Keratinocyte (primary cell): ENCODE measurements at regions not wholly inside any gene's neighbourhood (a gene's known extent, or its start where the extent isn't known, plus 50 kb on each side); places are given as distances from the start of the nearest gene placed in this dataset.

Experiments used
- DNase-seq: peaks from one replicate; pipeline ENCODE4 v3.0.0-alpha.2; 2011; ENCODE audit warnings: low read depth, missing footprints, low spot score
- FAIRE-seq: peaks from 2 replicates; lab custom pipeline; 2011; peaks lifted over from hg19 to GRCh38; lab: Jason Lieb, UNC
- H2AFZ ChIP-seq: 2 replicates; pipeline ENCODE4 v1.6.0; 2012; ENCODE audit warnings: low read length, control low read depth, inconsistent platforms; ENCODE audit not compliant: control insufficient read depth
- H3K27ac ChIP-seq: 2 replicates; pipeline ENCODE4 v1.5.1; 2011; ENCODE audit warnings: low read length; ENCODE audit not compliant: control insufficient read depth, insufficient read depth
- H3K27me3 ChIP-seq: 3 replicates; pipeline ENCODE4 v1.6.0; 2011; ENCODE audit warnings: low read length; ENCODE audit not compliant: control insufficient read depth, insufficient read depth; ENCODE audit errors: extremely low read depth
- H3K36me3 ChIP-seq, 2 experiments: 2 replicates in 1 of 2; 3 replicates in 1 of 2; pipeline ENCODE4 v1.5.1; 2011; ENCODE audit warnings: low read length in 2 of 2, mild to moderate bottlenecking in 1 of 2; ENCODE audit not compliant: control insufficient read depth in 2 of 2, insufficient read depth in 2 of 2; ENCODE audit errors: extremely low read depth in 1 of 2
- H3K4me1 ChIP-seq: 3 replicates; pipeline ENCODE4 v1.5.1; 2011; ENCODE audit warnings: low read length; ENCODE audit not compliant: control insufficient read depth, insufficient read depth; ENCODE audit errors: extremely low read depth
- H3K4me2 ChIP-seq: 3 replicates; pipeline ENCODE4 v1.6.0; 2011; ENCODE audit warnings: low read depth, low read length; ENCODE audit not compliant: control insufficient read depth, insufficient read depth; ENCODE audit errors: extremely low read depth
- H3K4me3 ChIP-seq, 3 experiments: fragments of 200-600 bp in 1 of 3; sonication (generic) in 1 of 3; 2 replicates in 2 of 3; 3 replicates in 1 of 3; pipeline ENCODE4 v1.5.1; 2011 to 2016; ENCODE audit warnings: low read length in 3 of 3, mild to moderate bottlenecking in 3 of 3, control low read depth in 2 of 3, inconsistent platforms in 1 of 3, low read depth in 1 of 3, mixed read lengths in 1 of 3, mixed run types in 1 of 3, moderate library complexity in 1 of 3; ENCODE audit not compliant: control insufficient read depth in 2 of 3, insufficient read depth in 2 of 3; ENCODE audit errors: extremely low read depth in 1 of 3
- H3K79me2 ChIP-seq: 2 replicates; pipeline ENCODE4 v1.6.0; 2012; ENCODE audit warnings: low read length; ENCODE audit not compliant: control insufficient read depth, insufficient read depth
- H3K9ac ChIP-seq: 3 replicates; pipeline ENCODE4 v1.6.0; 2011; ENCODE audit warnings: low read length; ENCODE audit not compliant: control insufficient read depth, insufficient read depth; ENCODE audit errors: extremely low read depth
- H3K9me1 ChIP-seq: 3 replicates; pipeline ENCODE4 v1.6.0; 2011; ENCODE audit warnings: low read length; ENCODE audit not compliant: control insufficient read depth, insufficient read depth; ENCODE audit errors: extremely low read depth
- H3K9me3 ChIP-seq: 2 replicates; pipeline ENCODE4 v1.5.1; 2012; ENCODE audit warnings: low read depth, low read length; ENCODE audit not compliant: control insufficient read depth
- H4K20me1 ChIP-seq: 3 replicates; pipeline ENCODE4 v1.6.0; 2011; ENCODE audit warnings: low read length; ENCODE audit not compliant: control insufficient read depth, insufficient read depth; ENCODE audit errors: extremely low read depth
- EZH2 ChIP-seq: IDR thresholded peaks from one replicate; pipeline ENCODE4 v1.6.1; 2012; ENCODE audit warnings: inconsistent platforms, mild to moderate bottlenecking, low read length, moderate library complexity
- dilution Hi-C: fragments of 300-500 bp; cut with MboI; formaldehyde crosslinking; loops from one replicate; pipeline ENCODE4 v1.7.0; 2020; ENCODE audit warnings: low sequenced_read_pairs; ENCODE audit not compliant: extremely low pct_ligation_motif_present
- TF ChIP-seq, protein P1 (sequence below), 3 experiments: IDR thresholded peaks in 1 of 3; conservative IDR thresholded peaks in 1 of 3; optimal IDR thresholded peaks in 1 of 3; 2 replicates in 2 of 3; 3 replicates in 1 of 3; pipeline versions ENCODE3 to v1.5.1; 2011; ENCODE audit warnings: low read length in 3 of 3, mild to moderate bottlenecking in 3 of 3, moderate library complexity in 2 of 3, control low read depth in 1 of 3, inconsistent platforms in 1 of 3; ENCODE audit not compliant: insufficient read depth in 2 of 3; ENCODE audit errors: extremely low read depth in 1 of 3

GRCh38 chr1:87239997-87240605, 88.6 kb upstream of the LMO4 start:
- TF ChIP-seq, protein P1, sequence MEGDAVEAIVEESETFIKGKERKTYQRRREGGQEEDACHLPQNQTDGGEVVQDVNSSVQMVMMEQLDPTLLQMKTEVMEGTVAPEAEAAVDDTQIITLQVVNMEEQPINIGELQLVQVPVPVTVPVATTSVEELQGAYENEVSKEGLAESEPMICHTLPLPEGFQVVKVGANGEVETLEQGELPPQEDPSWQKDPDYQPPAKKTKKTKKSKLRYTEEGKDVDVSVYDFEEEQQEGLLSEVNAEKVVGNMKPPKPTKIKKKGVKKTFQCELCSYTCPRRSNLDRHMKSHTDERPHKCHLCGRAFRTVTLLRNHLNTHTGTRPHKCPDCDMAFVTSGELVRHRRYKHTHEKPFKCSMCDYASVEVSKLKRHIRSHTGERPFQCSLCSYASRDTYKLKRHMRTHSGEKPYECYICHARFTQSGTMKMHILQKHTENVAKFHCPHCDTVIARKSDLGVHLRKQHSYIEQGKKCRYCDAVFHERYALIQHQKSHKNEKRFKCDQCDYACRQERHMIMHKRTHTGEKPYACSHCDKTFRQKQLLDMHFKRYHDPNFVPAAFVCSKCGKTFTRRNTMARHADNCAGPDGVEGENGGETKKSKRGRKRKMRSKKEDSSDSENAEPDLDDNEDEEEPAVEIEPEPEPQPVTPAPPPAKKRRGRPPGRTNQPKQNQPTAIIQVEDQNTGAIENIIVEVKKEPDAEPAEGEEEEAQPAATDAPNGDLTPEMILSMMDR (optimal IDR thresholded peaks at IDR 0.05 in 1 of 3, IDR thresholded peaks at IDR 0.05 in 1 of 3, conservative IDR thresholded peaks at IDR 0.05 in 1 of 3; ENCODE audit: extremely low read depth in 1 of 3, insufficient read depth in 2 of 3, low read length in 3 of 3), result no peak
- no peak for TF ChIP-seq EZH2
- no peaks in the 10 kb centered on the region for H3K4me1 ChIP-seq
- H3K4me2 ChIP-seq, result no peak overlapping the region
- no peaks in the 10 kb centered on the region for H3K36me3 ChIP-seq
- no peaks in the 10 kb centered on the region for H3K9me1 ChIP-seq
- H3K9ac ChIP-seq, result no peak overlapping the region
- no peaks in the 10 kb centered on the region for H4K20me1 ChIP-seq
- H3K79me2 ChIP-seq, result no peaks in the 10 kb centered on the region
- H3K9me3 ChIP-seq, result no peaks in the 10 kb centered on the region
- no peak overlapping the region for H3K27ac ChIP-seq
- FAIRE-seq (no peak), DNase-seq (no peak)
- dilution Hi-C loops, result no loop called here
- no peak overlapping the region for H2AFZ ChIP-seq
- H3K4me3 ChIP-seq, result no peak overlapping the region
- no peaks in the 10 kb centered on the region for H3K27me3 ChIP-seq

DNA sequence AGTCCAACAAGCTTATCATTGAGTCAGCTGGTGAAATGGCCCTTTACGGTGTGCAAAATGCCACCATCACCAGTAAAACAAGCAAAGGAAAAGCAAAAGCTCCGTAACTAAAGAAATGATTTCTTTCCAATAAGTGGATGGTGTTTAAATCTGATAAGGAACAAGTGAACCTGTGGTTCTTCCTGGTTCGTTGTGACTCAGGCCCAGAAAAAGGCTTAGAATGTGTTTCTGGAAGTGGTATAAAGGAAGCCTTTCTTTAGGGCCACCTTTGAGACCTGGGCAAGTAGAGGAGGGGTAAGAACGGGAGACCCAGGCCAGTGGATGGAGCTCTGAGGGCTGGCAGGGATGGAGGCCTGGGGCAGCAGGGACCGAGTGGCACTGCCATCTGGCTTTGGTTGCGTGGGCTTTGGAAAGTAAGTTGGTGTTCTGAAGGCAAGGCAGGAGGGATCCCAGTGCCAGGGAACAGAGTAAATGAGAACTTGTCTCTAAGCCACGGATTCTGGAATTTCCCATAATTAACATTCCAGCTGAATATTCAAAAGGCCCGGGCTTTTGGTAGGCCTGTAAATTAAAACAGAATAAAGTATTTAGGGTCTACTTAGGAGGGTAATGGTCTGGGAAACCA, 87.9 kb upstream of the LMO4 start:
- H3K79me2 ChIP-seq, result no peaks in the 10 kb centered on the region
- H4K20me1 ChIP-seq, result no peaks in the 10 kb centered on the region
- no peak overlapping the region for H3K4me2 ChIP-seq
- no peaks in the 10 kb centered on the region for H3K36me3 ChIP-seq
- no peak overlapping the region for H2AFZ ChIP-seq
- H3K9me3 ChIP-seq, result no peaks in the 10 kb centered on the region
- dilution Hi-C loops, result no loop called here
- no peak overlapping the region for H3K4me3 ChIP-seq
- H3K9me1 ChIP-seq, result no peaks in the 10 kb centered on the region
- H3K9ac ChIP-seq, result no peak overlapping the region
- H3K4me1 ChIP-seq, result no peaks in the 10 kb centered on the region
- FAIRE-seq (no peak), DNase-seq (no peak)
- TF ChIP-seq, protein P1 (optimal IDR thresholded peaks at IDR 0.05 in 1 of 3, IDR thresholded peaks at IDR 0.05 in 1 of 3, conservative IDR thresholded peaks at IDR 0.05 in 1 of 3; ENCODE audit: extremely low read depth in 1 of 3, insufficient read depth in 2 of 3, low read length in 3 of 3), result no peak
- no peak for TF ChIP-seq EZH2
- no peaks in the 10 kb centered on the region for H3K27me3 ChIP-seq
- H3K27ac ChIP-seq, result no peak overlapping the region
